Activated T-cell treated with anti-CD3 and anti-CD28 coated beads, Interleukin-2, amount 50 U/mL, for 72 hours (primary cell): ENCODE measurements at regions not wholly inside any gene's neighbourhood (a gene's known extent, or its start where the extent isn't known, plus 50 kb on each side); places are given as distances from the start of the nearest gene placed in this dataset.

Source experiments
- ATAC-seq, 2 donors: fragments of 150-1000 bp; cut with Tn5 transposase; replicated peaks in 1 of 2; 2 replicates each; pipeline ENCODE4 v1.10.0; 2021; ENCODE audit warnings: moderate library complexity in 2 of 2, mild to moderate bottlenecking in 1 of 2
- DNase-seq, 2 donors: peaks; one replicate each; pipeline ENCODE4 v3.0.0; 2021 to 2022; ENCODE audit warnings: mixed read lengths in 1 of 2
- H3K27ac Mint-ChIP-seq: one replicate; pipeline ENCODE4 v1.8.0; 2022; ENCODE audit warnings: mild to moderate bottlenecking, moderate library complexity, mixed read lengths
- H3K27me3 Mint-ChIP-seq: one replicate; pipeline ENCODE4 v1.8.0; 2022; ENCODE audit warnings: low read depth, mixed read lengths
- H3K36me3 Mint-ChIP-seq, 2 donors: one replicate each; pipeline ENCODE4 v1.8.0; 2022; ENCODE audit warnings: mixed read lengths in 2 of 2, mild to moderate bottlenecking in 1 of 2; ENCODE audit not compliant: insufficient read depth in 2 of 2
- H3K4me1 Mint-ChIP-seq: one replicate; pipeline ENCODE4 v1.8.0; 2022; ENCODE audit warnings: low read depth, mixed read lengths
- H3K4me3 Mint-ChIP-seq, 2 donors: one replicate each; pipeline ENCODE4 v1.8.0; 2022; ENCODE audit warnings: mild to moderate bottlenecking in 2 of 2, mixed read lengths in 2 of 2, moderate library complexity in 2 of 2
- H3K9me3 Mint-ChIP-seq, 2 donors: one replicate each; pipeline ENCODE4 v1.8.0; 2022; ENCODE audit warnings: mixed read lengths in 2 of 2

DNA sequence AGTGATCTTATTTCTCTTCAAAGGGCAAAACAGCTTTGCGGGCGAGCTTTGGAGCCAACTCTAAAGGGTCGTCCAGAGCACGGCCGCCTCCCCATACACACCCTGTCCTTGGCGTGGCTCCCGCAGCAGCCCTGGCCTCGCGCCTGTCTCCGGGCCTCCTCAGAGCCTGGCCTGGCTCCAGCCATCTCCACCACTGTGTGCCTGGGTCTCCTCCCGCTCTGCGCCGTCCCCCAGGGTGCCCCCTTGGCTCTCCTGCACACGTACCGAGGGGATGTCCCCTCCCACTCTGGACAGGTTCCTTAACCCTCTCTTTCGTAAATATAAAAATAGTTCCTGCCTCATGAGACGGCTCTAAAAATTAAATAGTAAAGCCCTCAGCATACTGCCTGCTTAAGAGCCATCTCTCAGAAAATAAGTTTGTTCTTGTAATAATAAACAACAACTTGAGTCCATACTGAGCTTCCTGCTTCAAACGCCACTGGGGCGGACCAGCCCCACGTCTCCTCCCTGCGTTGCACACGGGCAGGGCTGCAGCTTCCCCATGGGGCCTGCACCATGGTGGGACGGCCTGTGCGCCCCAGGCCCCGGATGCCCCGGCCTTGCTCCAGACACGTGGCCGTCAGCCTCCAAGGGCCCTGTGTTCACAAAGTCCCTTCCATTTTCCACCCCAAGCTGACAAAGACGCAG is 226.2 kb downstream of the TTLL2 start:
- H3K27me3 Mint-ChIP-seq: no peaks in the 10 kb centered on the region
- H3K27ac Mint-ChIP-seq: no peak overlapping the region
- no peak overlapping the region for H3K4me3 Mint-ChIP-seq
- H3K36me3 Mint-ChIP-seq: peaks cover 0 to 2% of the 10 kb centered on the region in 2 donors
- no peaks in the 10 kb centered on the region for H3K4me1 Mint-ChIP-seq
- peaks cover 6 to 9% of the 10 kb centered on the region in 2 donors for H3K9me3 Mint-ChIP-seq
- no peak for ATAC-seq
- no peak for DNase-seq

DNA sequence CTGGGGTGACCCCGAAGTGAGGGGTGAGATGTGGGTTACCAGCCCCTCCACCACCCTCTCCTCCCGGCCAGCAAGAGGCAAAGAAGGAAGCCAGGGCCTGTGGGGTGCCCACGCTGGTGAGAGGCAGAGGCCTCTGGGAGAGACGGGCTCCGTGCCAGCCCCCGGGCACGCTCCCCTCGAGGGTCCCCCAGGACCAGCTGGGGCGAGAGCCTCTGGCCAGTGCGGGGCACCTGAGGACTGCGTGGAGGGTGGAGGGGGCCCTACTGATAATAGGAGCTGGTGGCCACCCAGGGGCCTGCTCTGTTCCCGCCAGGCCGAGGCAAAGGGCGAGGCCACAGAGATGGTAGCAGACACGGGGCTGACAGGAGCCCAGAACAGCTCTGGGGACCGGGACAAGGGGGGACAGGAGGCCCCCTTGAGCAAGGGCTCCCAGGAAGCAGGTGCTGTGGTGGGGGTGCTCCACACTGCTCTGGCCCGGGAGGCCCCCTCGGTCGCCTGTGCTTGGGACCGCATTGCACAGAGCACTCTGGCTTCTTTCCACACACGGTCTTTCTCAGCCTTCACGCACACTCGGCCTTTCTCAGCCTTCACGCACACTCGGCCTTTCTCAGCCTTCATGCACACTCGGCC is 226.9 kb downstream of the TTLL2 start:
- H3K27me3 Mint-ChIP-seq: no peaks in the 10 kb centered on the region
- no peaks in the 10 kb centered on the region for H3K4me1 Mint-ChIP-seq
- no peak overlapping the region for H3K27ac Mint-ChIP-seq
- ATAC-seq (no peak), DNase-seq (no peak)
- peaks cover 0 to 2% of the 10 kb centered on the region in 2 donors for H3K36me3 Mint-ChIP-seq
- H3K9me3 Mint-ChIP-seq: peaks cover 10 to 12% of the 10 kb centered on the region in 2 donors
- H3K4me3 Mint-ChIP-seq: no peak overlapping the region

DNA sequence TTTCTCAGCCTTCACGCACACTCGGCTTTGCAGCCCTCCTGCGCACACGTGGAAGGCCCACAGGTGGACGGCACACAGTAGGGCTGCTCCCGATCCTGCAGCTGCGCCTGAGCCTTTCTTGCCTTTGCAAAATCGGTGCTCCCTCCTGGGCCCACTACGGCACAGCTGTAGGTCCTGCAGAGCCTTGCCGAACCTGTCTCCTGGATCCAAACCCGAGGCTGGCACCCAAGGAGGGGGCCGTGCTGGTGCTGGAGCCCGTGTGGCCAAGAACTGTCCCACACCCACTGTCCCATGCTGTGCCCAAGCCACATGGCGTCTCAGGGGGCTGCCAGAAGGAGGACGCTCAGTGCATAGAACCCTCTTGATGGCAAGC is 227.4 kb downstream of the TTLL2 start:
- DNase-seq (no peak), ATAC-seq (no peak)
- H3K27me3 Mint-ChIP-seq: no peaks in the 10 kb centered on the region
- H3K9me3 Mint-ChIP-seq: peaks cover 10 to 12% of the 10 kb centered on the region in 2 donors
- no peaks in the 10 kb centered on the region for H3K4me1 Mint-ChIP-seq
- peaks cover 0 to 2% of the 10 kb centered on the region in 2 donors for H3K36me3 Mint-ChIP-seq
- no peak overlapping the region for H3K4me3 Mint-ChIP-seq
- H3K27ac Mint-ChIP-seq: no peak overlapping the region

DNA sequence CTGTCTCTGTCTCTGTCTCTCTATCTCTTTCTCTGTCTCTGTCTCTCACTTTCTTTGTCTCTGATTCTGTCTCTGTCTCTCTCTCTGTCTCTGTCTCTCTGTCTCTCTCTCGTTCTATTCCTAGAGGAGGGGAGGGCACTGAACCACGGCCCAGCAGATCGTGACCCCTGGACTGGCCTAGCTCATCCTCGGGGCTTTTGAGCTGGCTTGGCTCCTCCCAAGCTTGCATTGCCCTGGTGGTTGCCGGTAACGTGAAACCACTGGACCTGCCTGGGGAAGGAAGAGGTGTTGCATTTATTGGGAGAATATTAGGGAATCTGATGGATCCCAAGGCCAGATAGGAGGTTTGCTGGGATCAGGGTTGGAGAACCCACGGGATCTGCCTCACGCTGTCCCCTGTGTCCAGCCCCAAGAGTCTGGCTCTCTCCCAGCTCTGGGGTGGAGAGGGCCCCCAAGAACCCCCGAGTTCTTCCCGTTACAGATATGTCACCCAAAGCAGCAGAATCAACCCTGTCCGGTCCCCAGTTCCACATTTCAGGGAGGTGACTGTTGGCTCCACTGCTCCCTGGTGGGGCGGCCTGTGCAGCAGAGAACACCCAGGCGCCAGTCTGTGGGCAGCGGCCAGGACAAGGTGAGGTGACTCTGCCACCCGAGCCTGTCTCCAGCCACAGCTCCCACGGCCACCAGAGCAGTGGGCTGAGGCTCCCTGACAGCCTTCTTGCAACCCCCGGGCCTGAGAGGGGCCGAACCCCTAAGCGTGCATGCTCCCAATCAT is 228.3 kb downstream of the TTLL2 start:
- Mint-ChIP-seq H3K9me3 (peaks cover 10 to 12% of the 10 kb centered on the region in 2 donors), H3K4me3 (no peak overlapping the region), H3K4me1 (no peaks in the 10 kb centered on the region), H3K36me3 (peaks cover 0 to 2% of the 10 kb centered on the region in 2 donors), H3K27ac (no peak overlapping the region), H3K27me3 (no peaks in the 10 kb centered on the region)
- ATAC-seq: no peak
- DNase-seq: no peak

DNA sequence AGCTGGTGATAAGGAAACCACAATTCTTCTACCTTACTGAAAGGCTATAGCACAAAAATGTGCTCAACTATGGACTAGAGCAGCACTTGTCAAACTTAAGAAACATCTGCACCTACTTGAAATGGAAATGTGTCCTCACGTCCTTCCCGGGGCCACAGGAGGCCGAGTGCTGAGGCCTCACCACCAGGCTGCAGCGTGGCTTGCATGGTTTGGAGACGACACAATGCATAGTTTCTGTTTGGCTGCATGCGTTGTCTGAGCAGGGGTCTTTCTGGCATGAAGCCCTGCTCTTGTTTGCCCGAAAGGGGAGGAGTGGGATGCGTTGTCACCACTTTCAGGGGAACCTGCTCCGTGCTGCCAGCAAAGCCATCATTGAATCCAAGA is 228.8 kb downstream of the TTLL2 start:
- Mint-ChIP-seq H3K27ac (no peak overlapping the region), H3K9me3 (peaks cover 10 to 12% of the 10 kb centered on the region in 2 donors)

DNA sequence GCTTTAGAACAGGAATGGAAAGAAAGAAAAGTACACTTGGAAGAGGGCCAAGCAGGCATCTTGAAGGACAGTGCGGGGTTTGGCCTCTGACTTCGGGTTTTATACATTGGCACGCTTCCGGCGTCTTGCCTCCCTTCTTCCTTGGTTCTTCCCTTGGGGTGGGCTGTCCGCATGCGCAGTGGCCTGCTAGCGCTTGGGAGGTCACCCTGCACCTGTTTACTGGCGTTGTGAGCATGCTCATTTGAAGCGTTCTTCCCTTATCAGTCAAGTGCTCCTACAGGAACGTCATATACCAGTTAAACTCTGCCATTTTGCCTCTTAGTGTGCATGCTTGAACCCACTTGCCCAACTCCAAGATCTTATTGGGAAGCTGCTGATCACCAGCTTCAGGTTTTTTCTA is 230.0 kb downstream of the TTLL2 start:
- ATAC-seq (no peak), DNase-seq (no peak)
- Mint-ChIP-seq H3K27me3 (no peaks in the 10 kb centered on the region), H3K36me3 (peaks cover 0 to 2% of the 10 kb centered on the region in 2 donors), H3K4me1 (no peaks in the 10 kb centered on the region), H3K4me3 (no peak overlapping the region), H3K27ac (no peak overlapping the region), H3K9me3 (peaks cover 10 to 12% of the 10 kb centered on the region in 2 donors)

More for the DNA sequence above, 228.8 kb downstream of the TTLL2 start:
- Mint-ChIP-seq H3K27me3 (no peaks in the 10 kb centered on the region), H3K4me3 (no peak overlapping the region), H3K36me3 (peaks cover 0 to 2% of the 10 kb centered on the region in 2 donors), H3K4me1 (no peaks in the 10 kb centered on the region)
- ATAC-seq (no peak), DNase-seq (no peak)

DNA sequence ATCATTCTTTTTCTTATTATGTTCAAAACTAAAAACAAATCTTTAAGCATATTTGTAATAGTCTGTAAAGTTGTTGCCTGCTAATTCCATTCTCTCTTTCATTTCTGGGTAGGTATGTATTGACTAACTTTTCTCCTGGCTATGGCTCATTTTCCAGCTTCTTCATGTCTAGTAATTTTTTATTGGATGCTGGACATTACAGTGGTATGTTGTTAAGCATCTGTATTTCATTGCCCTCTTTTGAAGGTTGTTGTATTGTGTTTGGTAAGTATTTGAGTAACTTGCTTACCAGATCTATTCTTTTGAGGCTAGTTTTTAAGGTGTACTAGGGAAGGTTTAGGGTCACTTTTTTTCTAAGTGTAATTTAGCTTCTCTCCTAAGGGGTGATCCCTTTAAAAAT is 230.9 kb downstream of the TTLL2 start:
- H3K9me3 Mint-ChIP-seq: peaks cover 10 to 12% of the 10 kb centered on the region in 2 donors
- peaks cover 0 to 2% of the 10 kb centered on the region in 2 donors for H3K36me3 Mint-ChIP-seq

DNA sequence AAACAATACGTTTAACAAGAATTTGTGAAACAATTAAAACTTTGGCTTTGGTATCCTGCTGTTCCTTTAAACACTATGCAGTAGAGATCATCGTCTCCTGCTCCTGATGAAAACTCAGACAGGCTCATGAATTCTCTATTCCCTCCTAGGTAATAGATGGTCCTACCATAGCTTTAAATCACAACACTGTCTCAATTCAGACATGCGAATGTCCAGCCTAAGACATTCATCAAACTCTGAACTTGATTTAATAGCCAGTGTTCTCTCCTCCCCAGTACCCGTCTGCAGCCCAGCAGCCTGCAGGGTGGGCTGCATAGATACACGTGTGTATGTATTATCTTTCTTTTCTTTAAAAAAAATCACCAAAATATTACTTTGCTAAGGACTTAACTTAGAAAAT is 232.8 kb downstream of the TTLL2 start:
- Mint-ChIP-seq H3K27me3 (no peaks in the 10 kb centered on the region), H3K27ac (no peak overlapping the region), H3K4me3 (no peak overlapping the region), H3K9me3 (peaks cover 10 to 12% of the 10 kb centered on the region in 2 donors), H3K36me3 (peaks cover 0 to 2% of the 10 kb centered on the region in 2 donors), H3K4me1 (no peaks in the 10 kb centered on the region)
- no peak for DNase-seq
- no peak for ATAC-seq

More for the DNA sequence above, 230.9 kb downstream of the TTLL2 start:
- Mint-ChIP-seq H3K4me1 (no peaks in the 10 kb centered on the region), H3K27ac (no peak overlapping the region), H3K4me3 (no peak overlapping the region), H3K27me3 (no peaks in the 10 kb centered on the region)
- ATAC-seq: no peak
- DNase-seq: no peak

DNA sequence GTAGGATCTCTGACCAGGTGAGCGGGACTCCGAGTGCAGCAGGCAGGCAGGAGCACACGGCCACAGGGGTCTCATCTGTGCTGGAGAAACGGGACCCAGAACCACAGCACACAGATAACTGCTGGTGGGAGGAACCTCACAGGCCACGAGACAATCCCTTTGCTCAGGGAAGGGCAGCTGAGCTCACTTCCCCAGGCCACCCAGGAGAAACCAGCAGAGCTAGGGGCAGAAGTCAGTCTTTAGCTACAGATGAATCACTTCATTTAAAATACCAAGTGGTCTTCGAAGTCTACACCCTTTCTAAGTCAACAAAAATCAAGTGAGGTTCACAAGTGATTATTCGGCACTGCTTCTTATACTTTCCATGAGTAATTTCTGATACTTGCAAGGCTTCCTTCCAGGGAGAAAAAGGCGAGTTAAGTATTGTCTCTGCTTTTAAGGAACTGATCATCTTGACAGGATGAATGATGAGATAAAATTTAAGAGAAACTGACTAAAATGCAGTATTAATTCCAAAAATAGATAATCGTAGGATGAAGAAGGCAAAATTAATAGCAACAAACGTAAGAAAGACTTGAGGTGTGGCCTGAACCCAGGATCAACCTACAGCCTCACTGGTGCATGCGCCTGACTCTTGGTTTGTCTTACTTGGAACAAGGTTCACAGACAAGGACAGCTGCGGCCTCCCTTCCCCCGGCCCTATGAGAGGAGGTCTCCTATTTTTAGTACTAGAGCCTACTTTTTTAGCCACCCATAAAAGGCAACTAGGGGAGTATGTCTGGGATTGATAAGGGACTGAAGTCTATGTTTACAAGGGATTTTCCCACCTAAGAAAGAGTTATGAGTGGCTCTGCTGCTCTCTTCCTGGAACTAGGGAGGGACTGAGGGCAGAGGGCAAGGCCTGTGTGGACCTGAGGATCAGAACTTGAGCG is 233.6 kb downstream of the TTLL2 start:
- peaks cover 10 to 12% of the 10 kb centered on the region in 2 donors for H3K9me3 Mint-ChIP-seq
- no peaks in the 10 kb centered on the region for H3K4me1 Mint-ChIP-seq
- DNase-seq (no peak), ATAC-seq (no peak)
- H3K27me3 Mint-ChIP-seq: no peaks in the 10 kb centered on the region
- H3K27ac Mint-ChIP-seq: no peak overlapping the region
- H3K36me3 Mint-ChIP-seq: peaks cover 0 to 2% of the 10 kb centered on the region in 2 donors
- H3K4me3 Mint-ChIP-seq: no peak overlapping the region

DNA sequence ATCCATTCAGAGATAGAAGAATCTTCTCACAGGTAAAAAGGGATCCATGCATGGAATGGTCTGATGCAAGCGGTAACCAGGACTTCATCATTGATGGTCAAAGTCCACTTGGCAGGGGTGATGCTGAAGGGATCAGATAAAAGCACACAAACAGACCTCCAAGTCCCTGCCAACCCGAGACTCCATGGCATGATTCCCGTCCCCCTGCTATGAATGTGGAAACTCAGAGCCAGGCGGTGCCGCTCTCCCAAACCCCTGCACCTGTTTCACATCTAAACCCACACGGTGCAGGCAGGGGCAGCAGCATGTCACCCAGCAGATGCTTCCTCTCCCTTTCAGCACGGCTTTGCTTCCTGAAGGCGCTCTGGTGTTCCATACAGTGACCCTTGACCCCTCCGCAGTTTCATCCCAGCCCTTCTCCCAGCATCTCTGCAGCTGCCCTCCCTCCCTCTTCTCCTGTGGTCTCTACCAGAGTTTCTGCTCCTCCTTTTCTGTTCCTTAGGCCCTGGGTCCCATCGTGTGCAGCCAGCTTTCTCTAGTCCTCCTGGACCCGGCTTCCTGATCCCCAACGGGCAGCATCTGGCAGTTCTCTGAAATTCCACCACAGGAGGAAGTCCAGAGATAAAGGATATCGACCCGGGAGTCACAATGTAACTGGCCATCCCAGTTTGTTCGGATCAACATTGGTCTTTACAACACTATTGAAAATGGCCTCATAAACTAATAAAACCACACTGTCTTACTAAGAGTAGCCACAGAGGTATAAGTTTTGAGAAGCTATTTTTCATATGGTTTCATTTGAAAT is 235.0 kb downstream of the TTLL2 start:
- Mint-ChIP-seq H3K9me3 (peaks cover 9 to 10% of the 10 kb centered on the region in 2 donors), H3K27ac (no peak overlapping the region), H3K36me3 (peaks cover 0 to 2% of the 10 kb centered on the region in 2 donors), H3K4me1 (no peaks in the 10 kb centered on the region), H3K27me3 (no peaks in the 10 kb centered on the region), H3K4me3 (no peak overlapping the region)
- DNase-seq (no peak), ATAC-seq (no peak)

DNA sequence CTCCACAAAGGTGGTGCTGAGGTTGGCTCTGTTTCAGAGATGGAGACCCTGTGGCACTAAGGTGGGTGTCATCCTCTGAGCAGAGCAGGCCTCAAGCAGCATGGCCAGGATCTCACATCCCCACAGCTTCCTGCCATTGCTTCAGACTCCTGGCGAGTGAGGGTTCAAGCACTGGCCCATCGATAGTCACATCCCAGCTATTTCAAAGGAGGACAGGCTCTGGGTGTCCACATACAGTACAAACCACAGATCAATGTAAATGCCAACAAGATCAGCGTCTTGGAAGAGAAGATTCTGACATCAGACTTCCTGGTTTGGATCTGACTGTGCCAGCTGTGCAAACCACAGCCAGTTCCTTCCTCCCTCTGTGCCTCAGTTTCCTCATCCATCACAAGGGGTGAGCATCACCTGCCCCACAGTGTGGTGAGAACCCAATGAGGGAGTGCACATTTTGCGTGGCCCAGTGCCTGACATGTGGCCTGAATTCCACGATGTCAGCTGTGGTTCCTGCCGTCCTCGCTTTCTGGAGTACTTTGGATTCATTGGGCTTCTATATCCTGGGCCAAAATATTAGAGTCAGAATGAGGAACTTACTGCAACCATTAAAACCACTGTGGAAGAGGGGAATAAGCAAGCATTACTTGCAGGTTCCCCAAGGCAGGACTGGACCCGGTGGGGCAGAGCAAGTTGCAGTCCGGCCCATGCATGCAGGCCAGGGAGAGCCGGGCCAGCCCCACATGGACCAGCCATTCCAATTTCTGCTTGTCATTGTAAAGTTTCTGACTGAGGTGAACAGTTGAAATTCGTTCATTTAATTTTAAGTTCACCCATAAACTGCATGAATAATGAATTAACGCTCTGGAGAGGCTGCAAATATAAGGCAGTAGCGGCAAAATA is 236.0 kb downstream of the TTLL2 start:
- H3K4me3 Mint-ChIP-seq: no peak overlapping the region
- H3K27ac Mint-ChIP-seq: no peak overlapping the region
- no peaks in the 10 kb centered on the region for H3K4me1 Mint-ChIP-seq
- DNase-seq (no peak), ATAC-seq (no peak)
- no peaks in the 10 kb centered on the region for H3K27me3 Mint-ChIP-seq
- H3K36me3 Mint-ChIP-seq: no peaks in the 10 kb centered on the region
- H3K9me3 Mint-ChIP-seq: peaks cover 5% of the 10 kb centered on the region in 2 donors
